ENCODE measurements at regions not wholly inside any gene's neighbourhood (a gene's known extent, or its start where the extent isn't known, plus 50 kb on each side); places are given as distances from the start of the nearest gene placed in this dataset.

DNA sequence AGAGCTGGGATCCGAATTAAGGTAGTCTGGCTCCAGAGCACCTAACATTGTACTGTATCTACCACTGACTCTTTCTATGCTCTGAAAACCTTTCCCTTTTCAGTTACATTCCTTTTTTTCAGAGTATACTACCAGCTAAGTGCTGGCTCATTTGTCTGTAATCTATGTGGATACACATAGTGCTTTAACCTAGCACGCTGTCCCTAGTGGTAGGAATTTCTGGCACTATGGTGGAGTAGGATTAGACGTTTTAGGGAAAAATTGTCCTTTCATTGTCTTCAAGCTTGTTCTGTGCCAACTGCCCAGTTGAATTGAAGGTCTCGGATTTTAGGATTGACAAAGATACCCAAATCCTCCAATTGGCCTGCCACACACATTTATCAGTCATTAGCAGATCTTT lies 259.1 kb upstream of the FERMT1 start:
- Histone ChIP-seq H3K9ac (ENCODE audit: insufficient read depth in 1 of 2, low read length in 2 of 2) (no peak overlapping the region), H3K4me3 (no peak overlapping the region), H3K9me3 (ENCODE audit: control insufficient read depth in 4 of 4, insufficient read depth in 3 of 4, low read length in 3 of 4) (peaks cover 0 to 5% (median 1%) of the 10 kb centered on the region in 4 donors), H3K27ac (ENCODE audit: low read depth in 1 of 2, low read length in 1 of 2) (no peak overlapping the region), H3K27me3 (ENCODE audit: control insufficient read depth in 3 of 3, insufficient read depth in 3 of 3, low read length in 2 of 3) (no peaks in the 10 kb centered on the region), H3K36me3 (ENCODE audit: control insufficient read depth in 4 of 4, insufficient read depth in 4 of 4, low read length in 4 of 4) (no peaks in the 10 kb centered on the region), H3K4me1 (ENCODE audit: control insufficient read depth in 5 of 5, insufficient read depth in 5 of 5, low read length in 5 of 5) (no peaks in the 10 kb centered on the region)
- WGBS, 2 donors, result 47 to 55% methylated on average over 4 of the region's 4 CpGs
- DNase-seq (peak in 2 of 3 donors; percentile 35 to 63), ATAC-seq (ENCODE audit: insufficient read depth, low FRiP score) (no peak)
- no peak for TF ChIP-seq CTCF (IDR thresholded peaks at IDR 0.05; ENCODE audit: control extremely low read depth, extremely low read depth)

GRCh38 chr20:6362245-6362644 lies 239.4 kb upstream of the FERMT1 start:
- Histone ChIP-seq H3K9me3 (ENCODE audit: control insufficient read depth in 4 of 4, insufficient read depth in 3 of 4, low read length in 3 of 4) (no peaks in the 10 kb centered on the region), H3K27ac (ENCODE audit: low read depth in 1 of 2, low read length in 1 of 2) (no peak overlapping the region), H3K9ac (ENCODE audit: insufficient read depth in 1 of 2, low read length in 2 of 2) (no peak overlapping the region), H3K36me3 (ENCODE audit: control insufficient read depth in 4 of 4, insufficient read depth in 4 of 4, low read length in 4 of 4) (no peaks in the 10 kb centered on the region), H3K4me1 (ENCODE audit: control insufficient read depth in 5 of 5, insufficient read depth in 5 of 5, low read length in 5 of 5) (no peaks in the 10 kb centered on the region), H3K27me3 (ENCODE audit: control insufficient read depth in 3 of 3, insufficient read depth in 3 of 3, low read length in 2 of 3) (no peaks in the 10 kb centered on the region), H3K4me3 (no peak overlapping the region)
- DNase-seq, result no peak
- no peak for ATAC-seq (ENCODE audit: insufficient read depth, low FRiP score)
- no peak for TF ChIP-seq CTCF (IDR thresholded peaks at IDR 0.05; ENCODE audit: control extremely low read depth, extremely low read depth)

- Histone ChIP-seq H3K9ac (ENCODE audit: insufficient read depth in 1 of 2, low read length in 2 of 2) (no peak overlapping the region), H3K27ac (ENCODE audit: low read depth in 1 of 2, low read length in 1 of 2) (no peak overlapping the region), H3K4me1 (ENCODE audit: control insufficient read depth in 5 of 5, insufficient read depth in 5 of 5, low read length in 5 of 5) (no peaks in the 10 kb centered on the region), H3K36me3 (ENCODE audit: control insufficient read depth in 4 of 4, insufficient read depth in 4 of 4, low read length in 4 of 4) (no peaks in the 10 kb centered on the region), H3K9me3 (ENCODE audit: control insufficient read depth in 4 of 4, insufficient read depth in 3 of 4, low read length in 3 of 4) (no peaks in the 10 kb centered on the region), H3K4me3 (no peak overlapping the region), H3K27me3 (ENCODE audit: control insufficient read depth in 3 of 3, insufficient read depth in 3 of 3, low read length in 2 of 3) (no peaks in the 10 kb centered on the region)
- WGBS, 2 donors, result 83 to 93% methylated on average over 5 of the region's 5 CpGs
- ATAC-seq (ENCODE audit: insufficient read depth, low FRiP score) (no peak), DNase-seq (no peak)
- TF ChIP-seq CTCF (IDR thresholded peaks at IDR 0.05; ENCODE audit: control extremely low read depth, extremely low read depth), result no peak
Observed at GRCh38 chr20:6360766-6361165, 237.9 kb upstream of the FERMT1 start.

DNA sequence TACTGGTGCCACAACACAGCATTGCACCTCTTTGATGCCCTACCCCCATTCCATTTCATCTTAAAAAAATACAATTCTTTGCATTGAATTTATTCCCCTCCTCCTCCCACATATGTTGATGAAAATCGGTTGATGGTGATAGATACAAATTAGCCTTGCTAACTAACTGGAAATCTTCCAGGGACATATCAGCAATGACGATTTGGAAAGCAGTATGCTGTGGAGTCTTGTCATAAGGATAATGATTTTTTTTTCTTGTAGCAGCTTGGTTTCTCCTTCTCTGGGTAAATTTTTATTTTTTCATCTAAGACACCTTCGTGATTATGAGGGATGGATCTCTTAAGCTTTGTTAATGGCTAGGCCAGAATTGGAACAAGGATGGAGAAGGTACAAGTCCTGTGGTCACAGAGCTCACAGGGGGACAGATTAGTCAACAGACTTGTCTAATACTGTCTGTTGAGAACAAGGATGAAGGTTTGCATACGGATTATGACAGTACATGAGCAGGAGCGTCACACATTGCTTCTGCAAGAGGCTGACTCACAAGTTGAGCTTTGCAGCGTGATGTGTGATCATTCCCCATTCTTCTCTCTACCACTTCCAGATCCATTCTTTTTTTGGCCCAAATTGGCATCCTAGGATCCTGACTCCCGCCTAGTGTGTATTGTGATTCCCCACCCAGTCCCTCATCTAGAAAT lies 233.1 kb upstream of the FERMT1 start:
- Histone ChIP-seq H3K4me1 (ENCODE audit: control insufficient read depth in 5 of 5, insufficient read depth in 5 of 5, low read length in 5 of 5) (no peaks in the 10 kb centered on the region), H3K36me3 (ENCODE audit: control insufficient read depth in 4 of 4, insufficient read depth in 4 of 4, low read length in 4 of 4) (no peaks in the 10 kb centered on the region), H3K9ac (ENCODE audit: insufficient read depth in 1 of 2, low read length in 2 of 2) (no peak overlapping the region), H3K9me3 (ENCODE audit: control insufficient read depth in 4 of 4, insufficient read depth in 3 of 4, low read length in 3 of 4) (no peaks in the 10 kb centered on the region), H3K27me3 (ENCODE audit: control insufficient read depth in 3 of 3, insufficient read depth in 3 of 3, low read length in 2 of 3) (no peaks in the 10 kb centered on the region), H3K27ac (ENCODE audit: low read depth in 1 of 2, low read length in 1 of 2) (no peak overlapping the region), H3K4me3 (no peak overlapping the region)
- ATAC-seq (ENCODE audit: insufficient read depth, low FRiP score), result no peak
- TF ChIP-seq CTCF (IDR thresholded peaks at IDR 0.05; ENCODE audit: control extremely low read depth, extremely low read depth), result no peak
- WGBS, 2 donors, result 85 to 88% methylated on average over 7 of the region's 7 CpGs
- no peak for DNase-seq
